Putamen (tissue), 1 donor: ENCODE measurements at regions not wholly inside any gene's neighbourhood (a gene's known extent, or its start where the extent isn't known, plus 50 kb on each side); places are given as distances from the start of the nearest gene placed in this dataset.
A peak's percentile ranks its signal among the peaks of the same experiment; 100 is the strongest.
"Not testable (repeated sequence)": the region's sequence is repeated elsewhere in the genome, so short reads cannot be mapped to it uniquely, and the experiment has no call there.

ENCODE experiments used
- DNase-seq: peaks from one replicate; pipeline ENCODE4 v3.0.0-alpha.2; 2016; ENCODE audit warnings: low spot score

GRCh38 chr16:22436823-22437652, 62.6 kb upstream of the CDR2 start:
- peak; percentile 66 for DNase-seq

DNA sequence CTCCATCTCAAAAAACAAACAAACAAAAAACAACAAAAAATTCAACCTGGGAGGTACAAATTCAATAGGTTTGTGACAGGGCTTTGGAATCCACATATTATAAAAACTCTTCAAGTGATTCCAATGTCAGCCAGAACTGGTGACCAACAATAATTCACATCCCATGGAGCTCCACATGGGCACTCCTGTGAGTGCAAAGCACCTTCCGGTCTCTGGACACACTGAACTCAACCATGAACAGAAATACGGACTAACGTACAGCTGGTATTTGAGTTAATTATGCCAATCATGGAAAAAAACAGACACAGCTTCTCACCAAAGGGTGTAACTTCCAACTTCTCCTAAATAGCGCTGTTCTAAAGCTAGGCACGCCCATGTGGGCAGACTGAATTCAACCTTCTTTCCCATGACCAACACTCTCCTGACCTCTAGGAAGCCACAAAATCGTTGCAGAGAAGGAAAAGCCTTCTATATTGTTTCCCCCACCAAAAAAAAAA, 62.0 kb upstream of the CDR2 start:
- DNase-seq, result not testable (repeated sequence)

DNA sequence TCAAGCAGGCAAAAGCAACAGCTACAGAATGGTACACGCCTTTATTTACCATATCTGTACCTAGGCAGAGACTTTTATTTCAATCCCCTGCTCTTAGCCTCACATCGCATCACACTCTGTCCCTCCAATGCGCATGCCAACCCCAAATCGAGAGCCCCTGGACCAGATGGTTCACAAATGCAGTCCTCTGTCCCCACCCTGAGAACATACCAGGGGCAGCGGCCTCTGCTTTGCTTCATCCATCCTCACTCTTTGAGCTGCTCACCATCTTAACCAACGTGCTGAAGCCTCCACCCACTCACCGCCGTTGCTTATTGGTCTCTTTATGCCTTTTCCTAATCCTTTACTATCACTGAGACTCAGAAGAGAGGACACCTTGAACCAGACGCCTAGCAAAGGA, 56.9 kb upstream of the CDR2 start:
- not testable (repeated sequence) for DNase-seq

- DNase-seq, result no peak
Measured at GRCh38 chr16:22428654-22429053, 54.2 kb upstream of the CDR2 start.

DNA sequence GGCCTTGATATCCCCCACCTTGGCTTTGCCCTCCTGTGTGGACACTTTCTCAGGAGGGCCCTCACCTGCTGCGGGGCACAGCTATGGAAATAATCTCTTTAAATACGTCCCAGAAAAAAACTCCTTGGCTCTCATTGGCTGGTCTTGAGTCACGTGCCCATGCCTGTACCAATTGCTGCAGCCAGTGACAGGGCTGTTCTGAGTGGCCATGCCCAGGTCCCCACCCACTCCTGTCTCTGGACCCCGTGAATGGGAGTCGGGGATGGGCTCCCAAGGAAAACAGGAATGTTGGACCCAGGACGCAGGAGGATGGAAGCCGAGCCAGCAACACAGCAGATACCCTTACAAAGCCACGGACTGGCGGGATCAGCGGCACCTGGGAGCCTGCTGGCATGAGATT, 53.1 kb upstream of the CDR2 start:
- DNase-seq, result no peak

DNA sequence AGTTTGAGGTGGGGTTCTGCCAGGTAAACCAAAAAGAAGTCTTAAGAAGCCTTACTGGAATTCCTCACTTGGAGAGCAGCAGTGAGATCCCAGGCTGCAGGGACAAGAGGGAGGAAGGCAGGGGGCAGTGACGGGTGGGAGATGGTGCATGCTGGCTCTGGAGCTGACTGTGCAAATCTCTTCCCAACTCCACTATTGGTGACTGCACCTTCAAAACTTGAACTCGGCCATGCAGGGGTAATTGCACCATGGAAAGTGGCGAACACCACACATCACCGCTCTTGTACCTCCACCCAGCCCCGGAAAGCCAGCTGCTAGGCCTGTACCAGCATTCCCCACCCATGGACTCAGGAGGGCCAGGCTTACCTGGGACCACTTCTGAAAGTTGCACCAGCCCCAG, 51.4 kb upstream of the CDR2 start:
- DNase-seq, result no peak

DNA sequence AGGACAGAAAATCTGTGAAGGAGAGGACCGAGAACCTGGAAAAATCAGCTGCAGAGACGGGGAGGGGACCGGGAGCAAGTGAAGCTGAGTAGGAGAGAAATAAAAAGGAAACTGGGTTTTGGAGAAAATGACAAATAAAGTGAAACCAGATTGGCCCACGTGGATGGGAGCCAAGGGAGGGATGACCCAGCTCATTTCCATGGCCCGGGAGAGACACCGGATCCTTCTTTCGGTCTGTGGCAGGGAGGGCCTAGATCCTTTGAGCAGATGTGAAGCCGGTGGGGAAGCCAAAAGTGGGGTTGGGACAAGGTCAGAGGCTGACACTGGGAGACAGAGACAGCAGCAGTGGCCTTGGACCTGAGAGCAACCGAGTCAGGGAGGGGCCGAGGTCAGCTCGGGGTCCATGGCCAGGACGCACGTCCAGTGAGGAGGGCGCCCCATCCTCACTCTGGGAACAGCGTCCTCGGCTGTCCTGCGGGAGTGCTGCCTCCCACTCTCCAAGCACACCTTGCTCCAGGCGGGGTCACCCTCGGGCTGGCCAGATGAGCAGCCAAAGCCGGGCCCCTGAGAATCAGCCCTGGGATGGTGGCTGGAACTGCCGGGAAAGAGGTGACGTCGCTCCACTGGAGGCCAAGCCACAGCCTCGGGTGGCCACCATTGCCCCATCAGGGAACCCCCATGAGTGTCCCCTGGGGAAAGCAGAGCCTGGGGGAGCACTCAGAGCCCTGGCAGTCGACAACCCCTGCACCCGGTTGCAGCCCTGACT, 50.8 kb upstream of the CDR2 start:
- DNase-seq, result no peak

- peak; percentile 18 for DNase-seq
Measured at GRCh38 chr16:22424161-22424937, 49.9 kb upstream of the CDR2 start.
